HepG2 (cell line): ENCODE measurements at regions not wholly inside any gene's neighbourhood (a gene's known extent, or its start where the extent isn't known, plus 50 kb on each side); places are given as distances from the start of the nearest gene placed in this dataset.

Source experiments
- ATAC-seq: fragments of 200-7000 bp; cut with Tn5 transposase; 3 replicates; pipeline ENCODE4 v1.9.1; 2020; ENCODE audit warnings: mild to moderate bottlenecking, moderate library complexity
- BruUV-seq: library from RNA; stranded (reverse); fragments of 400-500 nt; replicated peaks from 2 replicates; lab custom pipeline; 2021; lab: Mats Ljungman, UMichigan
- CTCF ChIA-PET: fragments of 300-600 bp; formaldehyde crosslinking; extraction: SDS; loops from one replicate; lab custom pipeline; 2021; ENCODE audit warnings: low total read pairs, inconsistent platforms, low intra/inter-chr PET ratio; lab: Yijun Ruan, JAX
- POLR2A ChIA-PET: fragments of 350-600 bp; sonication (Branson Sonifier 250); formaldehyde crosslinking; loops from one replicate; lab custom pipeline; 2020; ENCODE audit warnings: antibody characterized with exemption, inconsistent platforms; lab: Yijun Ruan, JAX
- DNase-seq: peaks from one replicate; pipeline ENCODE4 v3.0.0-alpha.2; 2015; ENCODE audit warnings: low spot score
- FAIRE-seq: peaks from 3 replicates; lab custom pipeline; 2011; peaks lifted over from hg19 to GRCh38; lab: Jason Lieb, UNC
- H2AFZ ChIP-seq: one replicate; pipeline ENCODE4 v1.6.1; 2011; ENCODE audit warnings: low read length, inconsistent platforms
- H3K27ac ChIP-seq: fragments of 300-600 bp; 3 replicates; pipeline ENCODE4 v1.8.0; 2011; ENCODE audit warnings: mixed run types, mild to moderate bottlenecking, mixed read lengths, low read length, inconsistent platforms; ENCODE audit not compliant: insufficient read depth; ENCODE audit errors: extremely low read length
- H3K27me3 ChIP-seq, 2 experiments: fragments of 200-600 bp in 1 of 2; 2 replicates in 1 of 2; 3 replicates in 1 of 2; pipeline versions ENCODE4 v1.6.0 to v1.8.0; 2011; ENCODE audit warnings: low read length in 2 of 2, mild to moderate bottlenecking in 2 of 2, moderate library complexity in 2 of 2, inconsistent platforms in 1 of 2; ENCODE audit not compliant: insufficient read depth in 2 of 2, control insufficient read depth in 1 of 2
- H3K36me3 ChIP-seq, 2 experiments: fragments of 200-600 bp in 1 of 2; replicated peaks in 1 of 2; 2 replicates in 1 of 2; 3 replicates in 1 of 2; pipeline versions ENCODE4 v1.5.1 to v1.8.0; 2011; ENCODE audit warnings: low read length in 2 of 2, inconsistent platforms in 1 of 2; ENCODE audit not compliant: insufficient read depth in 2 of 2, control insufficient read depth in 1 of 2
- H3K4me1 ChIP-seq: 2 replicates; pipeline ENCODE4 v1.5.1; 2012; ENCODE audit warnings: low read length, inconsistent platforms; ENCODE audit not compliant: insufficient read depth
- H3K4me2 ChIP-seq: 2 replicates; pipeline ENCODE4 v1.6.0; 2011; ENCODE audit warnings: low read depth, low read length, inconsistent platforms
- H3K4me3 ChIP-seq, 3 experiments: fragments of 200-600 bp in 1 of 3; sonication (generic), shearing (Covaris generic) in 1 of 3; replicated peaks in 1 of 3; 2 replicates each; pipeline ENCODE4 v1.5.1; 2011 to 2016; ENCODE audit warnings: low read length in 3 of 3, inconsistent platforms in 2 of 3, low read depth in 2 of 3, mild to moderate bottlenecking in 2 of 3, control low read depth in 1 of 3, mixed read lengths in 1 of 3; ENCODE audit not compliant: insufficient read depth in 1 of 3
- H3K79me2 ChIP-seq: one replicate; pipeline ENCODE4 v1.6.1; 2011; ENCODE audit warnings: low read length, inconsistent platforms; ENCODE audit not compliant: insufficient read depth
- H3K9ac ChIP-seq: 2 replicates; pipeline ENCODE4 v1.6.0; 2011; ENCODE audit warnings: mild to moderate bottlenecking, low read depth, low read length, inconsistent platforms; ENCODE audit not compliant: insufficient read depth
- H3K9me3 ChIP-seq: 2 replicates; pipeline ENCODE4 v1.5.1; 2012; ENCODE audit warnings: mild to moderate bottlenecking, low read length
- H4K20me1 ChIP-seq: 2 replicates; pipeline ENCODE4 v1.6.0; 2011; ENCODE audit warnings: inconsistent platforms, mild to moderate bottlenecking, low read length, moderate library complexity; ENCODE audit not compliant: insufficient read depth
- DNMT1 ChIP-seq: sonication (generic); formaldehyde crosslinking; IDR thresholded peaks from 2 replicates; pipeline ENCODE4 v1.5.1; 2020; ENCODE audit warnings: mild to moderate bottlenecking, missing genetic modification reagents
- MAFF ChIP-seq: IDR thresholded peaks from 2 replicates; pipeline ENCODE4 v1.6.1; 2011; ENCODE audit warnings: low read depth, low read length, improper control_type of control experiment
- MAFK ChIP-seq, 2 experiments: IDR thresholded peaks in 1 of 2; conservative IDR thresholded peaks in 1 of 2; 2 replicates each; pipeline ENCODE4 v1.6.1; 2011; ENCODE audit warnings: improper control_type of control experiment in 2 of 2, low read length in 2 of 2
- ZNF205 ChIP-seq: IDR thresholded peaks from 2 replicates; pipeline ENCODE4 v1.6.1; 2018; ENCODE audit warnings: missing biosample characterization, missing genetic modification reagents
- in situ Hi-C: cut with HindIII; loops from 2 replicates; pipeline ENCODE4 v1.10.0; 2017; ENCODE audit warnings: low pct_unique_long_range_greater_than_20kb; ENCODE audit not compliant: extremely low pct_ligation_motif_present
- intact Hi-C: fragments of 100-400 bp; cut with micrococcal nuclease; formaldehyde crosslinking; loops from one replicate; pipeline ENCODE4 v1.10.0; 2022; ENCODE audit not compliant: unreplicated experiment

DNA sequence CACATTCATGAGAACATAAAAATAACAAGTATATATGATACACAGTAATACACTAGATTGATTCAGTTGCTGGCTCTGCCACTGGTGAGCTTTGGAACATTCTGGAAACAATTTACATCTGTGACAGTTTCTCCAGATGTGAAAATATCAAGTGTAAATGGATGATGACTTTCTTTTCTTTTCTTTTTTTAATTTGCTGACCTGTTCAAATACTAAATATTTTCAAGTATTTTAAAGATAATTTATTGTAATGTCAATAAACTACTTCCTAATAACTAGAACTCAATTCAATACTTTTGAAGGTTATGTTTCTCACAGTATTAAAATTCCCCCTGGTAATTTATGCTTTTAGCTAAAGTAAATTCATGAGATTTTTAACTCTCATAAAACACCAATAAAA, 180.3 kb downstream of the CRPPA start:
- Histone ChIP-seq H3K79me2 (no peaks in the 10 kb centered on the region), H3K27me3 (no peaks in the 10 kb centered on the region), H3K9ac (no peak overlapping the region), H3K36me3 (no peaks in the 10 kb centered on the region), H3K4me1 (no peaks in the 10 kb centered on the region), H3K27ac (no peak overlapping the region), H3K4me2 (no peak overlapping the region), H3K4me3 (no peak overlapping the region), H4K20me1 (no peaks in the 10 kb centered on the region), H3K9me3 (no peaks in the 10 kb centered on the region; the same call in 1 of the 2 replicates), H2AFZ (no peak overlapping the region)
- in situ Hi-C loops = no loop called here
- no peak for DNase-seq
- ChIA-PET CTCF (no interaction called here), POLR2A (no interaction called here)
- no peak for FAIRE-seq
- ATAC-seq = no peak
- peak; percentile 39; the same call in 1 of the 2 replicates for TF ChIP-seq MAFF
- no peak for TF ChIP-seq DNMT1 (CRISPR knock-in tag)
- TF ChIP-seq MAFK (conservative IDR thresholded peaks at IDR 0.05 in 1 of 2, IDR thresholded peaks at IDR 0.05 in 1 of 2; ENCODE audit: low read length in 2 of 2) = peak; percentile 31 to 72
- BruUV-seq = no TSS peak
- intact Hi-C loops = no loop called here

DNA sequence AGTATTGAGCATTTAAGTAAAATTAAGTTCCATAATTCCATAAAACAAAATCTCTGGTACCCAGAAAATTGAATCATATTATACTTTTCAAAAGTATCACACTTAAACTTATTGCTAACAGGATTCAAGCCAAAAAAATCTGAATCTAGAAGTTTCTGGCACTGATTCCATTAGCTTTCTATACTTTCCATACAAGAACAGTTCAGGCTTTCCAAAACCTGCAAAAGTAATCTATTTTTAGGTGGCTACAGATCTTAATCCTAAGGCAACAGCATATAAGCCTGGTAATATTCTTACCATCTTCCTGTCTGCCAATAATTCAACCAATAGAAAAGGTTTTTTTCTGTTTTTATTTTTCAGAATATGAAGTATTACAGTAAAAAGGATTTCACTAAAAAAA, 185.0 kb downstream of the CRPPA start:
- no peak overlapping the region for H3K27ac ChIP-seq
- H3K36me3 ChIP-seq = no peaks in the 10 kb centered on the region
- FAIRE-seq (no peak), ATAC-seq (no peak), DNase-seq (no peak)
- no peak for TF ChIP-seq ZNF205
- no peak overlapping the region for H2AFZ ChIP-seq
- in situ Hi-C loops = no loop called here
- no peaks in the 10 kb centered on the region for H3K4me1 ChIP-seq
- no peaks in the 10 kb centered on the region for H3K79me2 ChIP-seq
- ChIA-PET POLR2A (no interaction called here), CTCF (no interaction called here)
- no peak overlapping the region for H3K9ac ChIP-seq
- H3K27me3 ChIP-seq = no peaks in the 10 kb centered on the region
- H4K20me1 ChIP-seq = no peaks in the 10 kb centered on the region
- H3K4me3 ChIP-seq = no peak overlapping the region
- H3K4me2 ChIP-seq = no peak overlapping the region
- intact Hi-C loops = no loop called here
- peaks cover 12% of the 10 kb centered on the region for H3K9me3 ChIP-seq
- no TSS peak for BruUV-seq
